HCT116 (cell line): ENCODE measurements at regions not wholly inside any gene's neighbourhood (a gene's known extent, or its start where the extent isn't known, plus 50 kb on each side); places are given as distances from the start of the nearest gene placed in this dataset.

Experiments used
- ATAC-seq: fragments of 200-7000 bp; cut with Tn5 transposase; 2 replicates; pipeline ENCODE4 v1.9.1; 2020; ENCODE audit warnings: mild to moderate bottlenecking, moderate library complexity
- BruUV-seq: library from RNA; stranded (reverse); fragments of 400-500 nt; replicated peaks from 2 replicates; lab custom pipeline; 2021; lab: Mats Ljungman, UMichigan
- CTCF ChIA-PET: fragments of 300-600 bp; sonication (Branson Sonifier 250); formaldehyde crosslinking; loops from one replicate; lab custom pipeline; 2021; ENCODE audit warnings: antibody characterized with exemption; lab: Charles Lee
- POLR2A ChIA-PET: fragments of 300-600, 350-600 bp; sonication (Branson Sonifier 250); formaldehyde crosslinking; loops from one replicate; lab custom pipeline; 2021; ENCODE audit warnings: antibody characterized with exemption; lab: Charles Lee
- RAD21 ChIA-PET, 2 experiments: fragments of 300-600 bp; sonication (Branson Sonifier 250); formaldehyde crosslinking; loops; one replicate each; lab custom pipeline; 2023; ENCODE audit warnings: low total read pairs in 2 of 2; ENCODE audit not compliant: uncharacterized antibody in 2 of 2, unreplicated experiment in 2 of 2, low non-redundant PET in 1 of 2; lab: Charles Lee
- DNase-seq: peaks from one replicate; pipeline ENCODE4 v3.0.0-alpha.2; 2010; ENCODE audit warnings: low read depth, low spot score
- H2AFZ ChIP-seq: fragments of 200-600 bp; shearing (Covaris generic), sonication (generic); 2 replicates; pipeline ENCODE4 v1.6.1; 2017; ENCODE audit warnings: low read depth, mixed run types, mixed read lengths, antibody characterized with exemption, low read length; ENCODE audit not compliant: poor library complexity, severe bottlenecking
- H3K27ac ChIP-seq: 2 replicates; pipeline ENCODE4 v1.5.1; 2012; ENCODE audit warnings: low read depth, low read length
- H3K27me3 ChIP-seq: fragments of 200-600 bp; sonication (generic); 2 replicates; pipeline ENCODE4 v1.6.1; 2016; ENCODE audit warnings: mixed run types, low read length, mixed read lengths; ENCODE audit not compliant: insufficient read depth
- H3K36me3 ChIP-seq, 2 experiments: fragments of 200-500 bp in 1 of 2; fragments of 200-600 bp in 1 of 2; sonication (Bioruptor generic) in 1 of 2; sonication (generic) in 1 of 2; 2 replicates each; pipeline versions ENCODE4 v1.5.1 to v1.6.1; 2014 to 2016; ENCODE audit warnings: low read length in 2 of 2, inconsistent platforms in 1 of 2, mixed read lengths in 1 of 2, mixed run types in 1 of 2; ENCODE audit not compliant: insufficient read depth in 2 of 2, control insufficient read depth in 1 of 2
- H3K4me1 ChIP-seq, 2 experiments: fragments of 200-600 bp in 1 of 2; sonication (generic) in 1 of 2; 2 replicates each; pipeline versions ENCODE4 v1.5.1 to v1.6.1; 2012 to 2017; ENCODE audit warnings: low read length in 2 of 2, inconsistent platforms in 1 of 2, mild to moderate bottlenecking in 1 of 2, mixed read lengths in 1 of 2, mixed run types in 1 of 2, moderate library complexity in 1 of 2; ENCODE audit not compliant: insufficient read depth in 2 of 2, control insufficient read depth in 1 of 2
- H3K4me2 ChIP-seq: fragments of 200-600 bp; sonication (generic); 2 replicates; pipeline ENCODE4 v1.6.1; 2017; ENCODE audit warnings: mixed run types, low read length, mixed read lengths
- H3K4me3 ChIP-seq, 2 experiments: fragments of 200-600 bp in 1 of 2; sonication (generic) in 1 of 2; replicated peaks in 1 of 2; 2 replicates each; pipeline ENCODE4 v1.5.1; 2011 to 2016; ENCODE audit warnings: low read length in 2 of 2, control low read depth in 1 of 2, low read depth in 1 of 2, mild to moderate bottlenecking in 1 of 2, mixed read lengths in 1 of 2, mixed run types in 1 of 2
- H3K79me2 ChIP-seq: fragments of 200-600 bp; sonication (generic); 2 replicates; pipeline ENCODE4 v1.6.1; 2017; ENCODE audit warnings: mild to moderate bottlenecking, mixed run types, low read length, moderate library complexity, mixed read lengths; ENCODE audit not compliant: insufficient read depth
- H3K9ac ChIP-seq: fragments of 200-600 bp; sonication (generic); 2 replicates; pipeline ENCODE4 v1.6.1; 2016; ENCODE audit warnings: low read length, mixed read lengths
- H3K9me2 ChIP-seq: fragments of 200-600 bp; sonication (generic), shearing (Covaris generic); 2 replicates; pipeline ENCODE4 v1.6.1; 2017; ENCODE audit warnings: mixed run types, mild to moderate bottlenecking, moderate library complexity; ENCODE audit not compliant: insufficient read depth
- H3K9me3 ChIP-seq, 2 experiments: fragments of 200-500 bp in 1 of 2; fragments of 200-600 bp in 1 of 2; sonication (Bioruptor generic) in 1 of 2; sonication (generic) in 1 of 2; 2 replicates each; pipeline ENCODE4 v1.6.1; 2014 to 2017; ENCODE audit warnings: low read length in 2 of 2, mixed read lengths in 2 of 2, inconsistent platforms in 1 of 2, low read depth in 1 of 2, mild to moderate bottlenecking in 1 of 2, mixed run types in 1 of 2, moderate library complexity in 1 of 2; ENCODE audit not compliant: control insufficient read depth in 1 of 2, insufficient read depth in 1 of 2
- H4K20me1 ChIP-seq: fragments of 200-600 bp; sonication (generic), shearing (Covaris generic); 2 replicates; pipeline ENCODE4 v1.6.1; 2017; ENCODE audit warnings: mixed run types, mild to moderate bottlenecking, moderate library complexity; ENCODE audit not compliant: insufficient read depth
- CBX3 ChIP-seq: IDR thresholded peaks from 2 replicates; pipeline ENCODE4 v1.6.1; 2012; ENCODE audit warnings: low read depth
- EZH2phosphoT487 ChIP-seq: fragments of 200-600 bp; IDR thresholded peaks from 2 replicates; pipeline ENCODE4 v1.6.1; 2018; ENCODE audit warnings: antibody characterized with exemption, borderline replicate concordance
- JUND ChIP-seq: IDR thresholded peaks from 2 replicates; pipeline ENCODE4 v1.6.1; 2012
- RAD21 ChIP-seq: IDR thresholded peaks from 2 replicates; pipeline ENCODE4 v1.6.1; 2012; ENCODE audit warnings: low read depth, mild to moderate bottlenecking
- REST ChIP-seq: IDR thresholded peaks from 2 replicates; pipeline ENCODE4 v1.6.1; 2012; ENCODE audit warnings: low read depth
- TCF7L2 ChIP-seq: IDR thresholded peaks from 2 replicates; pipeline ENCODE4 v1.7.0; 2011; ENCODE audit warnings: borderline replicate concordance, inconsistent platforms; ENCODE audit not compliant: insufficient read depth, insufficient read length; ENCODE audit errors: extremely low read depth
- ZBTB33 ChIP-seq: IDR thresholded peaks from 2 replicates; pipeline ENCODE4 v1.6.1; 2011; ENCODE audit warnings: mild to moderate bottlenecking, low read length, moderate library complexity; ENCODE audit not compliant: insufficient replicate concordance; ENCODE audit errors: extremely low read depth
- ZFX ChIP-seq: fragments of 450-650 bp; IDR thresholded peaks from 2 replicates; pipeline ENCODE4 v1.6.1; 2017
- intact Hi-C: fragments of 100-400 bp; cut with micrococcal nuclease; formaldehyde crosslinking; loops from 2 replicates; pipeline ENCODE4 v1.10.0; 2022
- TF ChIP-seq, protein P1 (sequence below), 3 experiments: fragments of 200-600 bp in 1 of 3; sonication (generic) in 1 of 3; IDR thresholded peaks in 2 of 3; conservative IDR thresholded peaks in 1 of 3; 2 replicates each; pipeline ENCODE4 v1.5.1; 2012 to 2017; ENCODE audit warnings: low read depth in 2 of 3, low read length in 2 of 3, antibody characterized with exemption in 1 of 3, borderline replicate concordance in 1 of 3, control low read depth in 1 of 3, mild to moderate bottlenecking in 1 of 3, mixed read lengths in 1 of 3, mixed run types in 1 of 3, moderate library complexity in 1 of 3; ENCODE audit not compliant: insufficient read depth in 1 of 3
- TF ChIP-seq, protein P2 (sequence below): IDR thresholded peaks from 2 replicates; pipeline ENCODE4 v1.6.1; 2012

- CTCF ChIA-PET = no interaction called here
- H3K9ac ChIP-seq = no peak overlapping the region
- H3K9me2 ChIP-seq = no peaks in the 10 kb centered on the region
- no peak overlapping the region for H3K27ac ChIP-seq
- no peaks in the 10 kb centered on the region for H3K36me3 ChIP-seq
- no peaks in the 10 kb centered on the region for H3K9me3 ChIP-seq
- H3K79me2 ChIP-seq = no peaks in the 10 kb centered on the region
- H2AFZ ChIP-seq = no peak overlapping the region
- H3K27me3 ChIP-seq = no peaks in the 10 kb centered on the region
- ATAC-seq = no peak
- RAD21 ChIA-PET = no interaction called here
- DNase-seq = no peak
- no peak overlapping the region for H3K4me2 ChIP-seq
- POLR2A ChIA-PET = no interaction called here
- TF ChIP-seq, protein P1, sequence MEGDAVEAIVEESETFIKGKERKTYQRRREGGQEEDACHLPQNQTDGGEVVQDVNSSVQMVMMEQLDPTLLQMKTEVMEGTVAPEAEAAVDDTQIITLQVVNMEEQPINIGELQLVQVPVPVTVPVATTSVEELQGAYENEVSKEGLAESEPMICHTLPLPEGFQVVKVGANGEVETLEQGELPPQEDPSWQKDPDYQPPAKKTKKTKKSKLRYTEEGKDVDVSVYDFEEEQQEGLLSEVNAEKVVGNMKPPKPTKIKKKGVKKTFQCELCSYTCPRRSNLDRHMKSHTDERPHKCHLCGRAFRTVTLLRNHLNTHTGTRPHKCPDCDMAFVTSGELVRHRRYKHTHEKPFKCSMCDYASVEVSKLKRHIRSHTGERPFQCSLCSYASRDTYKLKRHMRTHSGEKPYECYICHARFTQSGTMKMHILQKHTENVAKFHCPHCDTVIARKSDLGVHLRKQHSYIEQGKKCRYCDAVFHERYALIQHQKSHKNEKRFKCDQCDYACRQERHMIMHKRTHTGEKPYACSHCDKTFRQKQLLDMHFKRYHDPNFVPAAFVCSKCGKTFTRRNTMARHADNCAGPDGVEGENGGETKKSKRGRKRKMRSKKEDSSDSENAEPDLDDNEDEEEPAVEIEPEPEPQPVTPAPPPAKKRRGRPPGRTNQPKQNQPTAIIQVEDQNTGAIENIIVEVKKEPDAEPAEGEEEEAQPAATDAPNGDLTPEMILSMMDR (IDR thresholded peaks at IDR 0.05 in 2 of 3, conservative IDR thresholded peaks at IDR 0.05 in 1 of 3; ENCODE audit: borderline replicate concordance in 1 of 3, insufficient read depth in 1 of 3, low read depth in 2 of 3, low read length in 2 of 3) = no peak
- TF ChIP-seq CBX3 = no peak
- TF ChIP-seq, protein P2, sequence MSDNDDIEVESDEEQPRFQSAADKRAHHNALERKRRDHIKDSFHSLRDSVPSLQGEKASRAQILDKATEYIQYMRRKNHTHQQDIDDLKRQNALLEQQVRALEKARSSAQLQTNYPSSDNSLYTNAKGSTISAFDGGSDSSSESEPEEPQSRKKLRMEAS = no peak
- no peak for TF ChIP-seq EZH2phosphoT487
- TF ChIP-seq JUND = no peak
- no peak for TF ChIP-seq RAD21
- TF ChIP-seq TCF7L2 = no peak
- no peak for TF ChIP-seq ZFX
- no peak for TF ChIP-seq REST
- no peak for TF ChIP-seq ZBTB33
- H4K20me1 ChIP-seq = no peaks in the 10 kb centered on the region
- H3K4me1 ChIP-seq = no peaks in the 10 kb centered on the region
- no TSS peak for BruUV-seq
- intact Hi-C loops = no loop called here
- no peak overlapping the region for H3K4me3 ChIP-seq
Measured at GRCh38 chr6:100167585-100167984, 173.6 kb upstream of the MCHR2 start.
